Trophoblast cell (in vitro differentiated cells and primary cell): ENCODE measurements at regions not wholly inside any gene's neighbourhood (a gene's known extent, or its start where the extent isn't known, plus 50 kb on each side); places are given as distances from the start of the nearest gene placed in this dataset.

Experiments used
- DNase-seq, 2 donors: peaks; one replicate each; pipeline ENCODE4 v3.0.0-alpha.2; 2016
- H2AFZ ChIP-seq: 2 replicates; pipeline ENCODE4 v1.6.1; 2013; ENCODE audit warnings: low read length, moderate library complexity, mild to moderate bottlenecking; ENCODE audit not compliant: insufficient read depth, poor library complexity
- H2AK5ac ChIP-seq: 2 replicates; pipeline ENCODE4 v1.6.1; 2013; ENCODE audit warnings: mild to moderate bottlenecking, low read length
- H2BK120ac ChIP-seq: 2 replicates; pipeline ENCODE4 v1.6.1; 2013; ENCODE audit warnings: low read length, mild to moderate bottlenecking, moderate library complexity; ENCODE audit not compliant: insufficient read depth, poor library complexity
- H2BK12ac ChIP-seq: 2 replicates; pipeline ENCODE4 v1.6.1; 2013; ENCODE audit warnings: mild to moderate bottlenecking, low read length, moderate library complexity
- H2BK5ac ChIP-seq: 2 replicates; pipeline ENCODE4 v1.6.1; 2013; ENCODE audit warnings: low read length, low read depth, moderate library complexity, mild to moderate bottlenecking; ENCODE audit not compliant: poor library complexity
- H3K14ac ChIP-seq: 2 replicates; pipeline ENCODE4 v1.6.1; 2013; ENCODE audit warnings: mild to moderate bottlenecking, low read length
- H3K18ac ChIP-seq: 2 replicates; pipeline ENCODE4 v1.6.1; 2013; ENCODE audit warnings: mild to moderate bottlenecking, low read length
- H3K23ac ChIP-seq: 2 replicates; pipeline ENCODE4 v1.6.1; 2013; ENCODE audit warnings: low read length
- H3K27ac ChIP-seq: 2 replicates; pipeline ENCODE4 v1.5.1; 2013; ENCODE audit warnings: low read depth, mild to moderate bottlenecking, inconsistent platforms, low read length, moderate library complexity
- H3K27me3 ChIP-seq: 2 replicates; pipeline ENCODE4 v1.6.1; 2013; ENCODE audit warnings: inconsistent platforms, mild to moderate bottlenecking, low read length, moderate library complexity; ENCODE audit not compliant: insufficient read depth
- H3K36me3 ChIP-seq, 2 experiments: 1 replicate in 1 of 2; 2 replicates in 1 of 2; pipeline ENCODE4 v1.6.1; 2013; ENCODE audit warnings: low read length in 2 of 2, mild to moderate bottlenecking in 2 of 2, moderate library complexity in 1 of 2; ENCODE audit not compliant: insufficient read depth in 2 of 2, control insufficient read depth in 1 of 2
- H3K4ac ChIP-seq: 2 replicates; pipeline ENCODE4 v1.6.1; 2013; ENCODE audit warnings: low read depth, mild to moderate bottlenecking, low read length, moderate library complexity
- H3K4me1 ChIP-seq, 2 experiments: 1 replicate in 1 of 2; 2 replicates in 1 of 2; pipeline ENCODE4 v1.6.1; 2013; ENCODE audit warnings: low read length in 2 of 2, mild to moderate bottlenecking in 2 of 2, moderate library complexity in 1 of 2; ENCODE audit not compliant: insufficient read depth in 2 of 2, control insufficient read depth in 1 of 2
- H3K4me2 ChIP-seq: 2 replicates; pipeline ENCODE4 v1.6.1; 2013; ENCODE audit warnings: inconsistent platforms, mild to moderate bottlenecking, low read length, moderate library complexity
- H3K4me3 ChIP-seq: 2 replicates; pipeline ENCODE4 v1.5.1; 2013; ENCODE audit warnings: mild to moderate bottlenecking, low read depth, low read length, inconsistent platforms
- H3K79me1 ChIP-seq: one replicate; pipeline ENCODE4 v1.6.1; 2013; ENCODE audit warnings: low read length
- H3K79me2 ChIP-seq: 2 replicates; pipeline ENCODE4 v1.6.1; 2013; ENCODE audit warnings: low read length, mild to moderate bottlenecking; ENCODE audit not compliant: control insufficient read depth, insufficient read depth, poor library complexity
- H3K9ac ChIP-seq: 2 replicates; pipeline ENCODE4 v1.6.1; 2013; ENCODE audit warnings: mild to moderate bottlenecking, low read length
- H3K9me3 ChIP-seq: 2 replicates; pipeline ENCODE4 v1.6.1; 2013; ENCODE audit warnings: low read depth, mild to moderate bottlenecking, control low read depth, inconsistent platforms, low read length; ENCODE audit not compliant: insufficient read depth
- H4K12ac ChIP-seq: 2 replicates; pipeline ENCODE4 v1.6.1; 2013; ENCODE audit warnings: low read depth, mild to moderate bottlenecking, low read length, moderate library complexity
- H4K8ac ChIP-seq: 2 replicates; pipeline ENCODE4 v1.6.1; 2013; ENCODE audit warnings: low read depth, mild to moderate bottlenecking, low read length, moderate library complexity
- H4K91ac ChIP-seq: one replicate; pipeline ENCODE4 v1.6.1; 2013; ENCODE audit warnings: low read depth, mild to moderate bottlenecking, low read length, moderate library complexity
- WGBS: extraction: QIAGEN DNeasy Blood & Tissue Kit; methylation state at CpG from one replicate; pipeline ENCODE4 v1.1.7; 2013; ENCODE audit warnings: missing lambda C conversion rate; ENCODE audit not compliant: insufficient read length, insufficient coverage; ENCODE audit errors: extremely low coverage; 5-methylcytosine and 5-hydroxymethylcytosine counted together

GRCh38 chr18:37689841-37690240 is 124.2 kb upstream of the CELF4 start:
- Histone ChIP-seq H2BK12ac (no peak overlapping the region), H3K9ac (no peak overlapping the region), H3K23ac (no peak overlapping the region), H3K27me3 (no peaks in the 10 kb centered on the region), H3K18ac (no peak overlapping the region), H2AK5ac (no peak overlapping the region), H3K36me3 (no peaks in the 10 kb centered on the region), H3K79me1 (no peaks in the 10 kb centered on the region), H3K4ac (no peak overlapping the region), H2BK5ac (no peak overlapping the region), H4K91ac (no peak overlapping the region), H3K9me3 (no peaks in the 10 kb centered on the region), H2AFZ (no peak overlapping the region), H3K4me3 (no peak overlapping the region), H2BK120ac (no peak overlapping the region), H3K79me2 (no peaks in the 10 kb centered on the region), H3K4me1 (no peaks in the 10 kb centered on the region), H3K14ac (no peak overlapping the region), H3K4me2 (no peak overlapping the region), H3K27ac (no peak overlapping the region), H4K8ac (no peak overlapping the region), H4K12ac (no peak overlapping the region)
- no peak for DNase-seq
- no CpG with 5 or more reads among the region's 1 CpG for WGBS

DNA sequence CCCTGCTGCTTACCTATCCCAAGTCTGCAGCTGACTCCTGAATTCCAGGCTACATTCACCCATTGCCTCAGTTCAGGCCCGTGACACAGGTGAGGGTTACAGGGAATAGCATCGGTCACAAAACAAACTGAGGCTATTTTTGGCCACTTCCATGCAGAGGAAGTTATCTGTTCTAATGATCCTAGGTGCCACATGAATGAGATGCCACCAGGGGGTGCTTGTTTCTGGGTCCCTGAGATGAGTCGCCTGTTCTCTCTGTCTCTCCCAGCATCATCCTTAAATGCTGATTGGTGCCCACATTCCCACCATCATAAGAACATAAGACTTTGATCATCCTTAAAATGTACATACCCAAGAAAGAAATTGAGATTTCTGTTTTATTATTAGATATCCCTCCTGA is 119.0 kb upstream of the CELF4 start:
- no peak overlapping the region for H3K27ac ChIP-seq
- no peak overlapping the region for H2AK5ac ChIP-seq
- no peak overlapping the region for H3K18ac ChIP-seq
- no peak overlapping the region for H2BK120ac ChIP-seq
- no peaks in the 10 kb centered on the region for H3K36me3 ChIP-seq
- no peak overlapping the region for H3K4me2 ChIP-seq
- H3K27me3 ChIP-seq = no peaks in the 10 kb centered on the region
- no peak overlapping the region for H4K12ac ChIP-seq
- H2BK5ac ChIP-seq = no peak overlapping the region
- no peak overlapping the region for H3K23ac ChIP-seq
- H3K79me2 ChIP-seq = no peaks in the 10 kb centered on the region
- no peak overlapping the region for H2AFZ ChIP-seq
- H4K8ac ChIP-seq = no peak overlapping the region
- H3K9me3 ChIP-seq = no peaks in the 10 kb centered on the region
- H3K9ac ChIP-seq = no peak overlapping the region
- WGBS = no CpG with 5 or more reads among the region's 3 CpGs
- H4K91ac ChIP-seq = no peak overlapping the region
- no peak overlapping the region for H3K14ac ChIP-seq
- H3K4me3 ChIP-seq = no peak overlapping the region
- no peak overlapping the region for H3K4ac ChIP-seq
- H3K4me1 ChIP-seq = no peaks in the 10 kb centered on the region
- H2BK12ac ChIP-seq = no peak overlapping the region
- no peaks in the 10 kb centered on the region for H3K79me1 ChIP-seq
- DNase-seq = no peak

GRCh38 chr18:37684183-37684582 is 118.6 kb upstream of the CELF4 start:
- Histone ChIP-seq H3K9me3 (no peaks in the 10 kb centered on the region), H2AK5ac (no peak overlapping the region), H3K4me2 (no peak overlapping the region), H3K4me3 (no peak overlapping the region), H4K8ac (no peak overlapping the region), H2BK12ac (no peak overlapping the region), H3K23ac (no peak overlapping the region), H2BK5ac (no peak overlapping the region), H4K12ac (no peak overlapping the region), H3K14ac (no peak overlapping the region), H2BK120ac (no peak overlapping the region), H3K79me2 (no peaks in the 10 kb centered on the region), H3K4me1 (no peaks in the 10 kb centered on the region), H3K27me3 (no peaks in the 10 kb centered on the region), H3K27ac (no peak overlapping the region), H3K9ac (no peak overlapping the region), H3K79me1 (no peaks in the 10 kb centered on the region), H3K18ac (no peak overlapping the region), H3K36me3 (no peaks in the 10 kb centered on the region), H4K91ac (no peak overlapping the region), H3K4ac (no peak overlapping the region), H2AFZ (no peak overlapping the region)
- WGBS = no CpG with 5 or more reads among the region's 5 CpGs
- DNase-seq = no peak

GRCh38 chr18:37680911-37681310 is 115.3 kb upstream of the CELF4 start:
- Histone ChIP-seq H3K14ac (no peak overlapping the region), H3K4ac (no peak overlapping the region), H3K18ac (no peak overlapping the region), H3K27ac (no peak overlapping the region), H2BK12ac (no peak overlapping the region), H2AK5ac (no peak overlapping the region), H2AFZ (no peak overlapping the region), H3K4me1 (no peaks in the 10 kb centered on the region), H3K27me3 (no peaks in the 10 kb centered on the region), H3K9ac (no peak overlapping the region), H2BK120ac (no peak overlapping the region), H3K79me1 (no peaks in the 10 kb centered on the region), H3K9me3 (no peaks in the 10 kb centered on the region), H4K91ac (no peak overlapping the region), H3K23ac (no peak overlapping the region), H3K4me2 (no peak overlapping the region), H3K4me3 (no peak overlapping the region), H3K79me2 (no peaks in the 10 kb centered on the region), H2BK5ac (no peak overlapping the region), H3K36me3 (no peaks in the 10 kb centered on the region), H4K8ac (no peak overlapping the region), H4K12ac (no peak overlapping the region)
- WGBS = no CpG with 5 or more reads among the region's 3 CpGs
- DNase-seq = no peak
